ENCODE measurements at regions not wholly inside any gene's neighbourhood (a gene's known extent, or its start where the extent isn't known, plus 50 kb on each side); places are given as distances from the start of the nearest gene placed in this dataset.

- TF ChIP-seq CTCF (IDR thresholded peaks at IDR 0.05) (no peak), POLR2A (IDR thresholded peaks at IDR 0.05) (no peak)
Observed at GRCh38 chr3:110677506-110677905, 394.1 kb upstream of the NECTIN3 start.
